ENCODE measurements at regions not wholly inside any gene's neighbourhood (a gene's known extent, or its start where the extent isn't known, plus 50 kb on each side); places are given as distances from the start of the nearest gene placed in this dataset.

DNA sequence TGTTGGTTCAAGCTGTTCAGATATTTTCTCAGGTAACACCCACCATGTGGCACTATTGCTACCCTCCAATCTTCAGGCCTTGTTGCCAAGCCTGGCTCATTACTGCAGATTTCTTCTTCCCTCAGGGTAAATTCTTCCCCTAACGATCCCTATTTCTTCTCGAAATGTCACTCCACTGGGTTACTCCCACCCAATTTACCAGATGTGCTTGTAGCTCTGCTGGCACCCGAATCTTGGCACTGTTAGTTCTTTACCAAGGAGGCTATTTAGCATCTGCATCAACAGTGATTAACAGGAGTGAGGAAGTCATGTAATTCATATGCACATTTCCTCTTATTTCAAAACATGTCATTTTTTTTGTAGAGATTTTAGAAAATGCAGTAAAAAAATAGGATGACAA, 217.1 kb upstream of the CYRIA start:
- no peak for DNase-seq (ENCODE audit: low read depth)

DNA sequence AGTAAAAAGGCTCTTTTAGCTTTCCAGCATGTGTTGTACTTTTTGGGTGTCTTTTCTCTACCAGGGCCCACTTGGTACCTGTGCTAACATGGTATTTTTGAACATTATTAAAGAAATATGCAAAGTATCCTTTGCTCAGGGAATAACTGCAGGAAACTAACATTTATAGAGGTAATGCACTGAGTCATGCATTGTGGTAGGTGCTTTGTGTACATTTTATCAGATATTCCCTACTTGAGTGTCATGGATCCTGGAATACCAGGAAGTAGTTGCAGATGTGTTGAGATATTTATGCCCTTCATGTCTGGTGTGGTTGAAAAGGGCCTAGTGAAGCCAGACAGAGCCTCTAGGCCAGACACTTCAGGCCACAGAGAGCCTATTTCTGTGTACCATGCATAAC, 215.5 kb upstream of the CYRIA start:
- DNase-seq (ENCODE audit: low read depth): no peak

DNA sequence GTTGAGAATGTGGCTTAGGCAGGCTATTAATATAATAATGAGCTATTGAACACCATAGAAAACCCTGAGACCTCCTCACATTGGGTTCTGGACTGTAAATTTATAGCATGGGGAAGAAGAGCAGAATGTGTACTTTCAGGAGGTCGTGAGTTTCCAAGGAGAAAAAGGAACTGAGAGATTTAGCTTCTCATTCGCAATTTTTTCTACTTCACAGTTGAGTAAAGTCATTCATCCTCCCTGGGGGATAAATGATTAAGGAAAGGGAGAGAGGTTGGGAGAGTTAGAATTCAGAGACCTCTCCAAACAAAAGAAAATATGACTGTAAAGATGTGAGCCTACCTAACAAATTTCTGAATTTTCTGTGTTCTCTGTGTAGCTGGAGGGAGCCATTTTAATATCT, 205.8 kb upstream of the CYRIA start:
- no peak for DNase-seq (ENCODE audit: low read depth)

- no peak for DNase-seq (ENCODE audit: low read depth)
Observed at GRCh38 chr2:16870491-16871076, 204.9 kb upstream of the CYRIA start.

GRCh38 chr2:16869711-16870110, 204.1 kb upstream of the CYRIA start:
- DNase-seq (ENCODE audit: low read depth): no peak

- DNase-seq (ENCODE audit: low read depth): no peak
Observed at GRCh38 chr2:16862471-16862870, 196.8 kb upstream of the CYRIA start.

GRCh38 chr2:16861530-16861929, 195.9 kb upstream of the CYRIA start:
- no peak for DNase-seq (ENCODE audit: low read depth)

DNA sequence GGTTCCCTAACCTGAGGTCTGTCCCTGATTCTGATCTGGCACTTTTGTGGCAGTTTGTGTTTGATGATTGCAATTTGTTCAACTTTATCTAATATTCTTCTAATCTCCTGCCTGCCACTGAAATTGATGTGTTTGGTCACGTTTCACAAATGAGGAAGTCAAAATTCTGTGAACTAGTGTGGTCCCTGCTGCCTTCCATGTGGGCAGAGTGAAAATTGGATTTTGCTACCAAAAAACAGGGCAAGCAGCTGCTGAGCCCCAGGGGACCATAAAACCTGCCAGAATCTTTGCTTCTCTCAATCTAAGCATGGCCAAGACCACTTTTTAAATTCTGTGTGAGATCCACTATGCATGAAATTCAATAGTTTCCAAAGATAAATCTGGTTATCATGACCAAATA, 195.5 kb upstream of the CYRIA start:
- no peak for DNase-seq (ENCODE audit: low read depth)

- no peak for DNase-seq (ENCODE audit: low read depth)
Observed at GRCh38 chr2:16860627-16861026, 195.0 kb upstream of the CYRIA start.

- no peak for DNase-seq (ENCODE audit: low read depth)
Observed at GRCh38 chr2:16855183-16855582, 189.5 kb upstream of the CYRIA start.

GRCh38 chr2:16853088-16853487, 187.5 kb upstream of the CYRIA start:
- DNase-seq (ENCODE audit: low read depth): no peak

GRCh38 chr2:16852651-16853050, 187.0 kb upstream of the CYRIA start:
- DNase-seq (ENCODE audit: low read depth): no peak

DNA sequence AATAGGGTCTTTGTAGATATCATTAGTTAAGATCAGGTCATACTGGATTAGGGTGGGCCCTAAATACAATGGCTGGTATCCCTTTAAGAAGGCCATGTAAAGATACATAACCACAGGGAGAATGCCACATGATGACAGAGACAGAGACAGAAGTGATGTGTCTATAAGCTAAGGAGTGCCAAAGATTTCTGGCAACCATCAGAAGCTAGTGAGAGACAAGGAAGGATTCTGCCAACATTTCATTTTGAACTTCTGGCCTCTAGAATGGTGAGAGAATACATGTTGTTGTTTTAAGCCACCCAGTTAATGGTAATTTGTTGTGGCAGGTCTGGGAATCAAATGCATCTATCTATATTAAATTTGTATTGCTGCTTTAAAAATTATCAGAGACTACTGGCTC, 185.5 kb upstream of the CYRIA start:
- DNase-seq (ENCODE audit: low read depth): no peak

DNA sequence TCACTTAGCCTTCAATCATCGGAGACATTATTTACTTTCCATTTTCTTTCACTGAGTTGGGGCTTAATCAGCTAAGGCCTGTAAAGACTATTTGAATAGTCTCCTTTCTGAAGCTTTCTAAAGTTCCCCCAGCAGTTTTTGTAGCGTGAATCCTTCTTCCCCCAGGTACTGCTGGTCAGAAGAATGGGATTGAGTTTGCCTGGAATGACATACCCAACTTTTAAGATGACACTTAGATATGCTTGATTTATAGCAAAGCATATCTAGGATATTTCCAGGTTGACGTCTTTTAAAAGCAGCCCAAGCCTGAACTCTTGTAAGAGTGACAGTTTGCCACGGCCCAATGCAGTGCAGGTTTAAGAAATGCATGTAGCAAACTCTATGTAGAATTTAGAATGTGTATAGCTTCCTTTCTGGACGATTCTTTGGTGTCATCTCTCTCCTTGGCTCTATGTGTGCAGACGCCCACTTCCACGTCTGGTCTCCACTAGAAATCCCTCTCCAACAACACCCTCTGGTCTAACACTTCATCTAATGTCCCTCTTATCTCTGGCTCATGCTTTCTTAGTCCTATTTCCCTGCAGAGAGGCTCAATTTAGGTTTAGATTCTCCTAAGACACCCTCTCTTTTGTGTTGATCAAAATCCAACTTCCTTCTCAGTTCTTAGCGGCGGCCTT, 175.0 kb upstream of the CYRIA start:
- DNase-seq (ENCODE audit: low read depth): no peak

DNA sequence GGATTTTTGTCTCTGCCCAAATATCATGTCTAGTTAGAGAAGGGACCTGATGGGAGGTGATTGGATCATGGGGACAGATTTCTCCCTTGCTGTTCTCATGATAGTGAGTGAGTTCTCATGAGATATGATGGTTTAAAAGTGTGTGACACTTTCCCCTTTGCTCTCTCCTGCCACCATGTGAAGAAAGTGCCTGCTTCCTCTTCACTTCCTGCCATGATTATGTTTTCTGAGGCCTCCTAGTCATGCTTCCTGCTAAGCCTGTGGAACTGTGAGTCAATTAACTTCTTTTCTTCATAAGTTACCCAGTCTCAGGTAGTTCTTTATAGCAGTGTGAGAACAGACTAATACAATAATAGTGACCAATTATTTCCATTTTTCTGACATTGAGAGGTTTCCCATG, 167.3 kb upstream of the CYRIA start:
- DNase-seq (ENCODE audit: low read depth): no peak

DNA sequence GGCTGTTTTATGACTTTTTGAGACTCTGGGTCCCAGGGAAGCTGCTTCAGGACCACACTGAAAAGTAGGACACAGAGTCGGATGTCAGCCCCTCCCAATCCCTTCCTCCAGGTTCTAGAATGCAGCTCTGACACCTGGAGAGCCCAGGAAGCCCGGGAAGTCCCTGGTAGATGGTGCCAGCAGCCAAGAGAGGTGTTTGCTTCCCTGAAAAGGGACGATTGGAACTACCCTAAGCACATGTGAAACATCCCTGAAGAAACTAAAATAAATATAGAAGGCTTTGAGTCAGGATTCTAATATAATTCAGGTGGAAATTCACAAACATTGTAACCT, 163.2 kb upstream of the CYRIA start:
- DNase-seq (ENCODE audit: low read depth): no peak

DNA sequence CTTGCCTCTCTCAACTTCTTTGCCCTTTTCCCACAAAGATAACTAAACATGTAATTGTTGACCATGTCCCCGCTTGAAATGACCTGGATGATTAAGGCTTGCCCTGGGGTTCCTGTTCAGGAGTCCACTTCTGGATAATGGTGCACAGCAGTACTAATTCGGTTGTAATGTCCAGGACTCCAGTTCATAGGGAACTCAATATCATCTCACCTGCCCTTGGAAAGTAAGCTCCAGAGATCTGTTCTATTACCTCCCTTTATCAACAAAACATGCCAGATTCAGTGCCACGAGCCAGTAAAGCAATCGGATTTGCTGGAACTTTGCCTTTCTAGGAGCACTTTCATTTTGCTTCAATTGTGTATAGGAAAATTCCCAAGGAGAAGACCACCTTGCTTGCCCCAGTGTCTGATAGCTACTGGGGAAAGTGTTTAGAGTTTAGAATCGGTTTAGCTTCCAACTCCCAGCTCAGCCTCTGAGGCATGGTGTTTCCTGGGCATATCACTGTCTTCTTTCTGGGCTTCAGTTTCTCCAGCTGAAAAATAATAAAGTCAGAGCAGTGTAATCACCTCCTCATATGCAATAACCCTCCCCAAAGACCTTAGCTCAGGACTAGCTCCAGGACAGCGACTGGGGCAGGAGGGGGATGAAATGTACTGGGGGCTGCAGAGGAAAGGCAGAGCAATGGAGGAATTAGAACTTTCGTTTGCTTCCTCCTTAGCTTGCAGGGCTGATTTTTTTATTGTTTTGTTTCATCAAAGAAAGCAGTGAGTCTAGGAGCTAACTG, 162.6 kb upstream of the CYRIA start:
- DNase-seq (ENCODE audit: low read depth): no peak

GRCh38 chr2:16824472-16824871, 158.8 kb upstream of the CYRIA start:
- no peak for DNase-seq (ENCODE audit: low read depth)

GRCh38 chr2:16821692-16822091, 156.1 kb upstream of the CYRIA start:
- no peak for DNase-seq (ENCODE audit: low read depth)

DNA sequence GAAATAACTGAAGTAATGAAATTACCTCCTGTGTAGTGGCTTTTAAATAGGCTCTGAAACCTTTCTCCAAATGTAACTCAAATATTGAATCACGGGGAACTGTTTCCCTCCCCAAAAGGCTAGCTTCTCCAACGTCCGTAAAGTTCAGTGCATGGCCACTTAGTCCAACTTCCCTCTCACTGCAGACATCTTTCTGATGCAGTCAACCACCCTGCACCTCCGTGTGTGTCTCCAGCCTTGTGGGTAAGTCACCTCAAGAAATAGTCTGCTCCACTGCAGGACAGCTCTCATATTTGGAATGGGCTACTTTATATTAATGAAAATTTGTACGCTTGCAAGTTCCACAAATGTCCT, 152.5 kb upstream of the CYRIA start:
- no peak for DNase-seq (ENCODE audit: low read depth)

- DNase-seq (ENCODE audit: low read depth): no peak
Observed at GRCh38 chr2:16817305-16818202, 151.9 kb upstream of the CYRIA start.

DNA sequence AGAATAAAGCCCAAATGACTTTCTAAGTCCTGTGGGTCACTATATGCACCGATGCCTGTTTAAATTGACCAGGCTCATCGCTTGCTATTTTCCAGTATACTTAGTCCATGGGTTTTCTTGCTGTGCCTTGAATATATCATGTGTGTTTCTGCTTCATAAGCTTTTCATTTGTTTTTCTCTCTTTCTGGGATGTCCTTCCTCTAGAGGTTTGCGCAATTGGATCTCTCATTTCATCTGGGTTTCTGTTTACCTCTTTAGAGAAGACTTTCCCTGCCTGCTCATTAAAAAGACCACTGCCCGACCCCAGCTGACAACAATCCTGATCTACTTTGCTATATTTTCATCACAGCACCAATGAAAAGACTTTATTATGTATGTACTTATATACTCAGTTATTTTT, 150.9 kb upstream of the CYRIA start:
- DNase-seq (ENCODE audit: low read depth): no peak

GRCh38 chr2:16816016-16816415, 150.4 kb upstream of the CYRIA start:
- no peak for DNase-seq (ENCODE audit: low read depth)

Measured in fibroblast of the conjunctiva (primary cell).